ENCODE measurements at regions not wholly inside any gene's neighbourhood (a gene's known extent, or its start where the extent isn't known, plus 50 kb on each side); places are given as distances from the start of the nearest gene placed in this dataset.
"Not testable (repeated sequence)": the region's sequence is repeated elsewhere in the genome, so short reads cannot be mapped to it uniquely, and the experiment has no call there.

DNA sequence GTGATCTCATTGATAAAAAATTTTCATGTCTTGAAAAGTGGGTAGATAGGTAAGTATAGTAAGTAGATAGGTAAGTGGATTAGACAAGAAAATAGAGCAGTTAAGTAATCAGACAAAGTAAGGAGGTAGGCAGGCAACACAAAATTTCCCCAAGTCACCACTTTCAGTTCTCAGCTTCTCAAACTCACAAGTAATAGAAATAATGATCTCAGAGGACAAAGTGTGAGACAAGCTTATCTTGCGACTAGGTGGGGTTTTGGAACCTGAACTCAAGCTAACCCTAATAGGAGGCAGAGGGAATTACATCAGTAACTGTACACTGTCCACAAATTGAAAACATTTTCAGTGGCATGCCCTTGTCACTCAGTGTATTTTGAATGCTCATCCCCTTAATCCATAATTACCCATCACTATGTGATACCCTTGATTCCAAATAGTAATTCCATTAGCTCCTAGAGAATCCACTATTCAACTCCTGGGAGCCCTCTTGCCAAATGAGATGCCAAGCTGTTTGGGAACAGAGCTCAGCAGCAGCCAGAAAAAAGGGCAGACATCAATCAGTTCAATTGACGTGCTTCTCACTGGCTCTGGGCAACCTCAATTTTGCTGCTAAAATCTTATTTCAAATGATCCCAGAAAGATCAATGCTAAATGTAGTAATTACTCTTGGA is 703.2 kb downstream of the XPNPEP1 start:
- CTCF ChIA-PET: no interaction called here
- Mint-ChIP-seq H3K9me3 (ENCODE audit: low read depth) (peaks cover 3% of the 10 kb centered on the region), H3K36me3 (no peaks in the 10 kb centered on the region), H3K27ac (no peak overlapping the region), H3K4me1 (no peaks in the 10 kb centered on the region), H3K27me3 (no peaks in the 10 kb centered on the region), H3K4me3 (no peak overlapping the region)
- DNase-seq: no peak
- no peak for ATAC-seq

DNA sequence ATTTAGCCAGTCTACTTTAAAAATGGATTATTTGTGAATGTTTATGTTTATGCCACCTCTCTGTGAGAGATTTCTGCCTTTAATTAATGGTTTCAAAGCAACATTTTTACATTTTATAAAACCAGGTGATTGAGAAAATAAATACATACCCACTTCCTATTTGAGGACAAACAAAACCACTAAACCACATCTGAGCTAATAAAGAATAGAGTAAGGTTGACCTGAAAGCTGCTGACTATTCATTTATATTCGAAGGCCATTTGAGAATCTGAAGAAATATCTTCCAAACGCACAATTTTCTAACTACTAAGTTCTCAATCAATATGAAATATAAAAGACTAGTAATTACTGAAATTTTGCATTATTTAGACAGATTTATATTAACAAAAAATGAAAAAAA is 705.1 kb downstream of the XPNPEP1 start:
- H3K36me3 Mint-ChIP-seq: no peaks in the 10 kb centered on the region
- no peaks in the 10 kb centered on the region for H3K4me1 Mint-ChIP-seq
- H3K9me3 Mint-ChIP-seq (ENCODE audit: low read depth): peaks cover 2% of the 10 kb centered on the region
- no peak for ATAC-seq
- CTCF ChIA-PET: no interaction called here
- no peak overlapping the region for H3K27ac Mint-ChIP-seq
- H3K27me3 Mint-ChIP-seq: no peaks in the 10 kb centered on the region
- H3K4me3 Mint-ChIP-seq: no peak overlapping the region
- DNase-seq: no peak

DNA sequence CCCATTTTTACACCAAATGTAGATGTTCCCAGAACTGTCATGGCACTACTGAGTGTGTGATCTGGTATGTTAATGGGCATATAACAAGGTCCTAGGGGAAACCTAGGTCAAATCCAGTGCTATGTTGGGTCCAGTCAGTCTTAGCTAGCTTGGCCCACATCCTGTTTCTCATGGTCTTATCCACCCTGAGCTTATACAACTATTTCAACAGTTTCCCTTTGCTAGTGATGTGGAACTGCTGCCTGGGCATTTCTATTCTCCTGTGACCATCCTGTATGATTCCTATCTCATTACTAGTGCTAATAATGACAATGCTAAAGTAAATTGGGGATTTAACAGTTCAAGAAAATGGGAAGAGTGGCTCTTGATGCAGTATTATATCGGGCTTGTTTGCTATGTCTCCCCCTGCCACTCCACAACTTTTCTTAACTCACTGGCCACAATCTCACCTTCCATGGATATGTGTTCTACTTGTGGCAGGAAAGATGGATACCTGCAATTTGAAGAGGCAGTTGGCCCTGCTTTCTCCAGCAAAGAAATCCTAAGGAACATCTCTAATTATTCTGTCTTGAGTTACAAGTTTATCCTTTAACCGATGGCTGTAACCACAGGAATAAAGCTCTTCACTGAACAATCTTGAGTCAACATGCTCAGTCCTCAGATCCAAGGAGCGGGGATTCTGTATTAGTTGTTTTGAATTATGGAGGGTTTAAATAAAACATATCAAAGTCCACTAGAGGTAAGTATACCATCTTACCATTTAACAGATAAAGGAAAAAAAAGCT is 707.8 kb downstream of the XPNPEP1 start:
- H3K27ac Mint-ChIP-seq: no peak overlapping the region
- no peaks in the 10 kb centered on the region for H3K27me3 Mint-ChIP-seq
- no peak overlapping the region for H3K4me3 Mint-ChIP-seq
- H3K4me1 Mint-ChIP-seq: no peaks in the 10 kb centered on the region
- no peak for ATAC-seq
- CTCF ChIA-PET: no interaction called here
- no peak for DNase-seq
- H3K9me3 Mint-ChIP-seq (ENCODE audit: low read depth): peaks cover 2% of the 10 kb centered on the region
- H3K36me3 Mint-ChIP-seq: no peaks in the 10 kb centered on the region

DNA sequence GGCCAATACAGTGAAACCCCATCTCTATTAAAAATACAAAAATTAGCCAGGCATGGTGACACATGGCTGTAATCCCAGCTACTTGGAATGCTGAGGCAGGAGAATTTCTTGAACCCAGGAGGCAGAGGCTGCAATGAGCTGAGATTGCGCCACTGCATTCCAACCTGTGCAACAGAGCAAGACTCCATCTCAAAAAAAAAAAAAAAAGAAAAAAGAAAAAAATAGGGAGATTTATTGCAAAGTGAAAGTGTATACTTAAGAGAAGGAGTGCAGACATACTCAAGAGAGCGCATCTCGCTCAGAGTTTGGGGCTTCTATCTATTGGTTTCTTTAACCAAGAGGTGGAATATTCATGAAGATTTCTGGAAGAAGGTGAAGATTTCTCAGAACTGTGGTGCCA is 708.4 kb downstream of the XPNPEP1 start:
- H3K27me3 Mint-ChIP-seq; ATAC-seq; H3K4me1 Mint-ChIP-seq; H3K9me3 Mint-ChIP-seq (ENCODE audit: low read depth); H3K36me3 Mint-ChIP-seq; CTCF ChIA-PET; DNase-seq; H3K4me3 Mint-ChIP-seq; H3K27ac Mint-ChIP-seq: not testable (repeated sequence)

DNA sequence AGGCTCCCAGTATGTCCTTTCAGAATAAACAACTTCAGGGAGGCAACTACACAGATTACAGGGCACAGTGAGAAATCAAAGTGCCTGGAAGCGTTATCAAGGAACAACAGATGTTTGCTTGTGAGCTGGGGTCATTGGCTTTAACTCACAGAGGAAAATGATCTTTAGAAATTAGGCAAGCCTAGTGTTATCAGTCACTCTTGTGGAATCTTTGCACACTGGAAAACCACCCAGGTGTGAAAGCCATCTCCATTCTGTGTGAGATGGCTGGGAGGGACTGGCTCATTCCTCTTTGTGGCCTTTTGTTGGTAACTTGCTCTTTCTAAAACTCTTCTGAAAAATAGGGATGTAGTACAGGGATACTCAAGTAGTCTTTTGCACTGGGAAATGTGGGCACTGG is 716.0 kb downstream of the XPNPEP1 start:
- CTCF ChIA-PET: no interaction called here
- Mint-ChIP-seq H3K27me3 (no peaks in the 10 kb centered on the region), H3K4me1 (no peaks in the 10 kb centered on the region), H3K27ac (no peak overlapping the region), H3K4me3 (no peak overlapping the region), H3K36me3 (no peaks in the 10 kb centered on the region), H3K9me3 (ENCODE audit: low read depth) (peaks cover 5% of the 10 kb centered on the region)
- ATAC-seq (no peak), DNase-seq (no peak)

DNA sequence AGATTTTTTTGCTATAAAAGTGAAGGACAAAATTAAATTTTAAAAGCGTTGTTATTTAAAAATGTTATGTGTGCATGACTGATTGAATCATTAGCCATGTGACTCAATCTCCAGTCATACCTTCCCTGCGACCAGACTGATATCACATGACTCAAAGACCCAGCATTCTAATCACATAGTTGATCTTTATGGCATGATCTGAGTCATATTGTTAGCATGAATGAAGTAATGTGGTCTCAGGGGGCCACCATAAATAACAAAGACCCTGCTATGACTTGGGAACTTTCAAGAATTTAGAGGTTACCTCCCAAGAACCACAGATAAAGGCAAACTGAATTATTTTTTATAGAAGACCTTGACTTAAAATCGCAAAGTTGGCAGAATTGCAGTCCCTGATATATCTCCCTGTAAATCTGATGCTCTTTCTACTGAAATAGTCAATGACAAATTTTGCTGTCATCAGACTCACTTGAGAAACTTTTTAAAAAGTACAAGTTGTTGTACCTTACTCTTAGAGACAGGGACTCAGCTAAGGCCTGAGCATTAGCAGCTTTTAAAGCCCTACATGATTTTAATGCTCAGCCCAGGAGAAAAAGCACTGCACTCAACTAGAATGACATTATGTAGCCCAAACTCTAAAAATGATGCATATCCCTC is 717.3 kb downstream of the XPNPEP1 start:
- CTCF ChIA-PET: no interaction called here

DNA sequence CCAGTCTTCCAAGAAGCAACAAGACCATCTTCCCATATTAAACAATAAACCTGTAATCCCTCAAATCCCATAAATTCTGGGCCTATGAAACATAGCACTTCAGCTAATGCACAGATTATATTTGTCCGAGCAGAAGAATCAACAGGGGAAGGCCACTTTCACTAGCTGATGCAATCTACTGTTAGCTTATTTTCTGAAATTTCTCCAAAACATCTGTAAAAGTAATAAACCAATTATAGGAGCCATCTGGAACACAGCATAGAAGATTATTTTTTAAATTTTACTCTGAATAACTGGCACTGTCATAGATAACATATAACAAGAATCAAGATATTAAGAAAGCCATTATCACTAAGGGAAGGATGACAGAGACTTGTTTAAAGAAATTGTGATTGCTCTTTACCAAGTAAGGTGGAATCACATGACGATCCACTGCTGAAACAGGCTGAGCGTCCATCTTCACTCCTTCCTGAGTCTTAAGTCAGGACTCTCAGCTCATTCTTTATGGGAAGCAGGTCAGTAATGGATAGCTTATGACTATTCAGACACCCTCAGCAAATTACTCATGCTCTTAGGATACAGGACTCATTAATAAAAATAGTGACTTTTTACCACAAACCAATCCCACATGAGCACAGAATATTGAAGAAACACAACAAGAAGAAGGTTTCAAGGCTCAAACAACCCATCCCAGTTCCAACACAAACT is 719.5 kb downstream of the XPNPEP1 start:
- no peaks in the 10 kb centered on the region for H3K36me3 Mint-ChIP-seq

More for the DNA sequence above, 717.3 kb downstream of the XPNPEP1 start:
- Mint-ChIP-seq H3K36me3 (no peaks in the 10 kb centered on the region), H3K4me3 (no peak overlapping the region), H3K9me3 (ENCODE audit: low read depth) (peaks cover 5% of the 10 kb centered on the region), H3K27ac (no peak overlapping the region), H3K27me3 (no peaks in the 10 kb centered on the region), H3K4me1 (no peaks in the 10 kb centered on the region)
- no peak for DNase-seq
- ATAC-seq: no peak

DNA sequence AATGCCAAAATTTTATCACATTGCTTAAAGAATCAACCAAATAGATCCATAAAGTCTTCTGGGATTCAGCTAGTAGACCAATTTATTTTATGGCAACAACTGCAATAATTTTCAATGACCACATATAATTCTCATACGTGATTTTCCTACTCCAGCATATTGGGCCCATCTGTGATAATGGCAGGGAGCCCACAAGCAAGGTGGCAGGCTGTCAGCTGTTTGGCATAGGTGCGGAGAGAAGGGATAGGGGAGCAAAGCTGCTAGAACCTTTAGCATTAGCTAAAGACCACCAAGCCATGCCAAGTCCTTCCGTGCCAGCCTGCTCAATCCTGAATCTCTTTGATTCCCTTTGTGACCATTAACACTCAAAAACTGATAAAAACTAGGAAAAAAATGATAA is 721.2 kb downstream of the XPNPEP1 start:
- H3K36me3 Mint-ChIP-seq: no peaks in the 10 kb centered on the region
- H3K4me3 Mint-ChIP-seq: no peak overlapping the region
- DNase-seq (no peak), ATAC-seq (no peak)
- CTCF ChIA-PET: no interaction called here
- peaks cover 8% of the 10 kb centered on the region for H3K9me3 Mint-ChIP-seq (ENCODE audit: low read depth)
- no peaks in the 10 kb centered on the region for H3K27me3 Mint-ChIP-seq
- no peaks in the 10 kb centered on the region for H3K4me1 Mint-ChIP-seq
- H3K27ac Mint-ChIP-seq: no peak overlapping the region

More for the DNA sequence above, 719.5 kb downstream of the XPNPEP1 start:
- no peak for DNase-seq
- Mint-ChIP-seq H3K9me3 (ENCODE audit: low read depth) (peaks cover 9% of the 10 kb centered on the region), H3K4me1 (no peaks in the 10 kb centered on the region), H3K27me3 (no peaks in the 10 kb centered on the region), H3K27ac (no peak overlapping the region), H3K4me3 (no peak overlapping the region)
- ATAC-seq: no peak
- CTCF ChIA-PET: no interaction called here

DNA sequence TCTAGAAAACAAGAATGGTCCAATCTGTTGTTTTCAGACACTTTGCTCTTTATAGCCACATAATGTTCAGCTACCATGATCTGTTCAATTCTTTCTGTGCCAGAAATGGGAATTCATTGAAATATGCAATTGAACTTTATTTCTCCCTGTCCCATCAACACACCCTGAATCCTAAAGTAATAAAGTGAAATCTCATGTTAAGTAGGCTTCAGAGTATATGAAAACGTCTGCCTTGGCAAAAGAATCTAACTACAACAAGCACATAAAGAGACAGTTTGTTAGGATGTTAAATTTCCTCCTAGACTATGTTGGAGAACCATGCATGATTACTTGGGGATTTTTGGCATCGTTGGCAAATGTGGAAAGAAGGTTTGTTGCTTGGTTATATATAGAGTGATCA is 722.7 kb downstream of the XPNPEP1 start:
- H3K27me3 Mint-ChIP-seq: no peaks in the 10 kb centered on the region
- DNase-seq (no peak), ATAC-seq (no peak)
- no peaks in the 10 kb centered on the region for H3K36me3 Mint-ChIP-seq
- H3K4me3 Mint-ChIP-seq: no peak overlapping the region
- peaks cover 8% of the 10 kb centered on the region for H3K9me3 Mint-ChIP-seq (ENCODE audit: low read depth)
- H3K27ac Mint-ChIP-seq: no peak overlapping the region
- no peaks in the 10 kb centered on the region for H3K4me1 Mint-ChIP-seq
- CTCF ChIA-PET: no interaction called here

DNA sequence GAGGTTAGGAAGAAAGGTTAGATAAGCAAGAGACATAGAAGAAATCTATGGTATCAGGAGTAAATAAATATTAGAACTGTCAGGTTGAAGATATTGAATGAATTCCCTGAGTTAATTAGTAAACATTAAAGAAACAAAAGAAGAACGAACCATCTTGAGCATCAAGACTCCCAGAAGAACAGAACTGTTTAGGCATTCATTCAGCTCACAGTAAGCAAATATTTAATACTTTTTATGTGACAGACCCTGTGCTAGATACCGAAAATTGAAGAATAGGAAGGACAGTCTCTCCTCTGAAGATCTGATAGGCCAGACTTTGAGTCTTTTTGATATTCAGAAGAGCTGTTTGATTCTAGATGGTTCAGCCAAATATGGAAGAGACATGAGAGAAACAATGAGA is 731.5 kb downstream of the XPNPEP1 start:
- Mint-ChIP-seq H3K27ac (no peak overlapping the region), H3K4me3 (no peak overlapping the region), H3K27me3 (no peaks in the 10 kb centered on the region), H3K4me1 (no peaks in the 10 kb centered on the region), H3K9me3 (ENCODE audit: low read depth) (peaks cover 8% of the 10 kb centered on the region), H3K36me3 (no peaks in the 10 kb centered on the region)
- CTCF ChIA-PET: no interaction called here
- no peak for DNase-seq
- ATAC-seq: no peak

DNA sequence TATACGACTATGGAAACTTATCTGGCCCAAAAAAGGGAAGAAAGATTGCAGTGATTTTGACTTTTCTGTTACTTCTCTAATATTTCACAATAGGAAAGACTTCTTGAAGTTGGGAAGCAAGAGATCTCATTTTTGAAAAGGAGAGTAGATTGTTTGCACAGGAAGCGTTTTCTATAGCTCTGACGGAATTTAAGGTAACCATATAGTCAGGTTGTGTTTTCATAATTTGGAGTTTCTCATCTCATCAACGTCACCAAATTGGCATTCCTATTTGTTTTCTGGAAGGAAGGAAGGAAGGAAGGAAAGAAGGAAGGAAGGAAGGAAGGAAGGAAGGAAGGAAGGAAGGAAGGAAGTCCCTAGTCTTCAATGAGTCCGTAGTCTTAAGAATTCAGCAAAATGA is 732.0 kb downstream of the XPNPEP1 start:
- ATAC-seq: no peak

DNA sequence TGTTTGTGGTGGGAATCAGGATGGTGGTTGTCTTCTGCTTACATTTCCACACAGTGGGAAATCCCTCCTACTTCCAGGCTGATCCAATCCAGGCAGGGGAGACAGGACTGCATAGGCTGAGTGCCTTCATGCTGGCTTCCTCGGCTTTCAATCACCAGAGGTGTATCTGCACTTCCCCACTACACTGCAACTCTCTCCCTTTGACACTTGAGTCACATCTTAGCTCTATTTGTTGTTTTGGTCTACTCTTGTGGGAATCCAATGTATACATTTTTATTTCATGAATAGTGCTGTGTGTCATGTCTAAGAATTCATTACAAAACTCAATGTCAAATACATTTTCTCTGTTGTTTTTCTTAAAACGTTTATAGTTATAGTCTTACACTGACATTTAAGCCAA is 735.6 kb downstream of the XPNPEP1 start:
- Mint-ChIP-seq H3K4me1 (no peaks in the 10 kb centered on the region), H3K36me3 (no peaks in the 10 kb centered on the region), H3K27me3 (no peaks in the 10 kb centered on the region), H3K27ac (no peak overlapping the region), H3K4me3 (no peak overlapping the region), H3K9me3 (ENCODE audit: low read depth) (peaks cover 9% of the 10 kb centered on the region)
- CTCF ChIA-PET: no interaction called here
- DNase-seq (no peak), ATAC-seq (no peak)

More for the DNA sequence above, 732.0 kb downstream of the XPNPEP1 start:
- no peak for DNase-seq
- H3K27ac Mint-ChIP-seq: no peak overlapping the region
- H3K4me1 Mint-ChIP-seq: no peaks in the 10 kb centered on the region
- no peaks in the 10 kb centered on the region for H3K36me3 Mint-ChIP-seq
- H3K4me3 Mint-ChIP-seq: no peak overlapping the region
- H3K9me3 Mint-ChIP-seq (ENCODE audit: low read depth): peaks cover 8% of the 10 kb centered on the region
- CTCF ChIA-PET: no interaction called here
- H3K27me3 Mint-ChIP-seq: no peaks in the 10 kb centered on the region

DNA sequence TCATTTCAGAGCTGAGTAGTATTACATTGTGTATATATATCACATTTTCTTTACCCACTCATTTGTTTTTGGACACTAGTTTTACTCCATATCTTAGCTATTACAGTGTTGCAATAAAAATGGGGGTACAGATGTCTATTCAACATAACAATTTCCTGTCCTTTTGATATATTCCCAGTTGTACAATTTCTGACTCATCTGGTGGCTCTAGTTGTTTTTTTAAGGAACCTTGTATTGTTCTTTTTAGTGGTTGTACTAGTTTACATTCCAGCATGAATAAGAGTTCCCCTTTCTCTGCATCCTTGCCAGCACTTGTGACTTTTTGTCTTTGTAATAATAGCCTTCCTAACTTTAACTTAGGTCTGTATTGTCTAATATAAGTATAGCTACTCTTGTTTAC is 739.9 kb downstream of the XPNPEP1 start:
- no peak for DNase-seq
- peaks cover 9% of the 10 kb centered on the region for H3K9me3 Mint-ChIP-seq (ENCODE audit: low read depth)

More for the DNA sequence above, 739.9 kb downstream of the XPNPEP1 start:
- H3K27ac Mint-ChIP-seq: no peak overlapping the region
- H3K36me3 Mint-ChIP-seq: no peaks in the 10 kb centered on the region
- H3K4me1 Mint-ChIP-seq: no peaks in the 10 kb centered on the region
- no peaks in the 10 kb centered on the region for H3K27me3 Mint-ChIP-seq
- H3K4me3 Mint-ChIP-seq: no peak overlapping the region
- ATAC-seq: no peak
- CTCF ChIA-PET: no interaction called here

Measured in activated CD8-positive, alpha-beta memory T cell treated with anti-CD3 and anti-CD28 coated beads, Interleukin-2, amount 10 ng/mL, durations not matched to agents 7 days and 5 days (primary cell).